DND-41 (cell line): ENCODE measurements at regions not wholly inside any gene's neighbourhood (a gene's known extent, or its start where the extent isn't known, plus 50 kb on each side); places are given as distances from the start of the nearest gene placed in this dataset.
"Not testable (repeated sequence)": the region's sequence is repeated elsewhere in the genome, so short reads cannot be mapped to it uniquely, and the experiment has no call there.

ENCODE experiments used
- ATAC-seq: fragments of 200-7000 bp; cut with Tn5 transposase; 3 replicates; pipeline ENCODE4 v1.9.1; 2021; ENCODE audit warnings: low read depth; ENCODE audit not compliant: insufficient read depth
- DNase-seq: peaks from one replicate; pipeline ENCODE4 v3.0.0-alpha.2; 2020
- H2AFZ ChIP-seq: 2 replicates; pipeline ENCODE4 v1.6.0; 2012; ENCODE audit warnings: low read depth, low read length
- H3K27ac ChIP-seq: 2 replicates; pipeline ENCODE4 v1.5.1; 2012; ENCODE audit warnings: low read length, inconsistent platforms
- H3K27me3 ChIP-seq: fragments of 200-600 bp; sonication (generic); 2 replicates; pipeline ENCODE4 v1.6.0; 2012; ENCODE audit warnings: low read length, mild to moderate bottlenecking, inconsistent platforms; ENCODE audit not compliant: insufficient read depth, poor library complexity
- H3K36me3 ChIP-seq: 2 replicates; pipeline ENCODE4 v1.5.1; 2012; ENCODE audit warnings: low read length, inconsistent platforms; ENCODE audit not compliant: insufficient read depth
- H3K4me1 ChIP-seq: 2 replicates; pipeline ENCODE4 v1.5.1; 2012; ENCODE audit warnings: mild to moderate bottlenecking, low read length; ENCODE audit not compliant: insufficient read depth
- H3K4me2 ChIP-seq: 2 replicates; pipeline ENCODE4 v1.6.0; 2012; ENCODE audit warnings: mild to moderate bottlenecking, moderate library complexity, low read length, inconsistent platforms; ENCODE audit not compliant: insufficient read depth
- H3K4me3 ChIP-seq, 2 experiments: fragments of 200-600 bp in 1 of 2; shearing (Covaris generic) in 1 of 2; 2 replicates each; pipeline ENCODE4 v1.5.1; 2012 to 2016; ENCODE audit warnings: inconsistent platforms in 2 of 2, low read length in 2 of 2, mild to moderate bottlenecking in 2 of 2, low read depth in 1 of 2, moderate library complexity in 1 of 2
- H3K79me2 ChIP-seq: 2 replicates; pipeline ENCODE4 v1.6.0; 2012; ENCODE audit warnings: low read length, inconsistent platforms; ENCODE audit not compliant: insufficient read depth
- H3K9ac ChIP-seq: 2 replicates; pipeline ENCODE4 v1.6.0; 2012; ENCODE audit warnings: low read depth, mild to moderate bottlenecking, inconsistent platforms, low read length, moderate library complexity
- H3K9me3 ChIP-seq: 2 replicates; pipeline ENCODE4 v1.5.1; 2012; ENCODE audit warnings: low read length, moderate library complexity, mild to moderate bottlenecking, inconsistent platforms; ENCODE audit not compliant: insufficient read depth, severe bottlenecking
- H4K20me1 ChIP-seq: 2 replicates; pipeline ENCODE4 v1.6.0; 2012; ENCODE audit warnings: low read length; ENCODE audit not compliant: insufficient read depth
- CTCF ChIP-seq: IDR thresholded peaks from 2 replicates; pipeline ENCODE4 v1.5.1; 2012; ENCODE audit warnings: borderline replicate concordance, low read length, moderate library complexity, mild to moderate bottlenecking; ENCODE audit not compliant: poor library complexity, severe bottlenecking; ENCODE audit errors: extremely low read depth
- EZH2 ChIP-seq: IDR thresholded peaks from 3 replicates; pipeline ENCODE4 v1.6.1; 2012; ENCODE audit warnings: borderline replicate concordance, low read depth, mild to moderate bottlenecking, moderate library complexity, low read length, inconsistent platforms; ENCODE audit not compliant: severe bottlenecking

GRCh38 chr7:127473409-127473808 lies 80.9 kb upstream of the ZNF800 start:
- ATAC-seq (no peak), DNase-seq (no peak)
- no peak overlapping the region for H3K27ac ChIP-seq
- no peaks in the 10 kb centered on the region for H3K9me3 ChIP-seq
- no peak overlapping the region for H2AFZ ChIP-seq
- H3K4me3 ChIP-seq: no peak overlapping the region
- TF ChIP-seq EZH2 (no peak), CTCF (no peak)
- no peaks in the 10 kb centered on the region for H3K27me3 ChIP-seq
- no peak overlapping the region for H3K4me2 ChIP-seq
- H3K9ac ChIP-seq: no peak overlapping the region
- no peaks in the 10 kb centered on the region for H3K4me1 ChIP-seq
- no peaks in the 10 kb centered on the region for H4K20me1 ChIP-seq
- H3K79me2 ChIP-seq: no peaks in the 10 kb centered on the region
- H3K36me3 ChIP-seq: no peaks in the 10 kb centered on the region

- no peaks in the 10 kb centered on the region for H3K4me1 ChIP-seq
- no peak overlapping the region for H3K4me2 ChIP-seq
- H3K27me3 ChIP-seq: no peaks in the 10 kb centered on the region
- no peak overlapping the region for H2AFZ ChIP-seq
- H4K20me1 ChIP-seq: no peaks in the 10 kb centered on the region
- H3K27ac ChIP-seq: no peak overlapping the region
- DNase-seq: no peak
- ATAC-seq: no peak
- H3K9me3 ChIP-seq: no peaks in the 10 kb centered on the region
- H3K79me2 ChIP-seq: no peaks in the 10 kb centered on the region
- TF ChIP-seq EZH2: no peak
- no peak for TF ChIP-seq CTCF
- no peak overlapping the region for H3K9ac ChIP-seq
- no peak overlapping the region for H3K4me3 ChIP-seq
- no peaks in the 10 kb centered on the region for H3K36me3 ChIP-seq
These were observed 67.6 kb upstream of the ZNF800 start for GRCh38 chr7:127460077-127460476.

GRCh38 chr7:127451258-127451657 lies 58.8 kb upstream of the ZNF800 start:
- DNase-seq, H4K20me1 ChIP-seq, H3K36me3 ChIP-seq, ATAC-seq, H2AFZ ChIP-seq, H3K9ac ChIP-seq, H3K27me3 ChIP-seq, H3K4me1 ChIP-seq, H3K27ac ChIP-seq, H3K79me2 ChIP-seq, H3K4me2 ChIP-seq, H3K4me3 ChIP-seq: not testable (repeated sequence)
- peaks cover 11% of the 10 kb centered on the region for H3K9me3 ChIP-seq

- no peak overlapping the region for H2AFZ ChIP-seq
- no peak overlapping the region for H3K4me2 ChIP-seq
- H3K79me2 ChIP-seq: no peaks in the 10 kb centered on the region
- no peaks in the 10 kb centered on the region for H4K20me1 ChIP-seq
- peaks cover 11% of the 10 kb centered on the region for H3K9me3 ChIP-seq
- H3K9ac ChIP-seq: no peak overlapping the region
- H3K36me3 ChIP-seq: no peaks in the 10 kb centered on the region
- no peak overlapping the region for H3K4me3 ChIP-seq
- no peak overlapping the region for H3K27ac ChIP-seq
- DNase-seq (no peak), ATAC-seq (no peak)
- H3K27me3 ChIP-seq: no peaks in the 10 kb centered on the region
- H3K4me1 ChIP-seq: no peaks in the 10 kb centered on the region
- TF ChIP-seq CTCF: no peak
These were observed 56.1 kb upstream of the ZNF800 start for GRCh38 chr7:127448566-127448965.
